Lung (tissue), 11 donors: ENCODE measurements at regions not wholly inside any gene's neighbourhood (a gene's known extent, or its start where the extent isn't known, plus 50 kb on each side); places are given as distances from the start of the nearest gene placed in this dataset.
A peak's percentile ranks its signal among the peaks of the same experiment; 100 is the strongest.

Experiments used
- ATAC-seq: fragments of 200-7000 bp; cut with Tn5 transposase; one replicate; pipeline ENCODE4 v1.9.1; 2020; ENCODE audit warnings: moderate number of reproducible peaks; ENCODE audit not compliant: insufficient read depth, low FRiP score
- DNase-seq, 3 donors: peaks; one replicate each; pipeline ENCODE4 v3.0.0-alpha.2; 2013 to 2017
- H3K27ac ChIP-seq, 2 donors: one replicate each; pipeline ENCODE4 v1.5.1; 2013; ENCODE audit warnings: mild to moderate bottlenecking in 2 of 2, moderate library complexity in 2 of 2, control low read depth in 1 of 2, inconsistent platforms in 1 of 2, low read depth in 1 of 2, low read length in 1 of 2
- H3K27me3 ChIP-seq, 3 donors: one replicate each; pipeline ENCODE4 v1.5.1; 2013; ENCODE audit warnings: low read length in 2 of 3; ENCODE audit not compliant: control insufficient read depth in 3 of 3, insufficient read depth in 3 of 3
- H3K36me3 ChIP-seq, 4 donors: one replicate each; pipeline ENCODE4 v1.5.1; 2013; ENCODE audit warnings: low read length in 4 of 4, mild to moderate bottlenecking in 1 of 4, moderate library complexity in 1 of 4; ENCODE audit not compliant: control insufficient read depth in 4 of 4, insufficient read depth in 4 of 4
- H3K4me1 ChIP-seq, 5 donors: one replicate each; pipeline ENCODE4 v1.5.1; 2013; ENCODE audit warnings: low read length in 5 of 5, mild to moderate bottlenecking in 2 of 5, moderate library complexity in 1 of 5; ENCODE audit not compliant: control insufficient read depth in 5 of 5, insufficient read depth in 5 of 5
- H3K4me3 ChIP-seq: one replicate; pipeline ENCODE4 v1.5.1; 2013; ENCODE audit warnings: mild to moderate bottlenecking, control low read depth, moderate library complexity
- H3K9ac ChIP-seq, 2 donors: one replicate each; pipeline ENCODE4 v1.5.1; 2013; ENCODE audit warnings: low read length in 2 of 2, control low read depth in 1 of 2; ENCODE audit not compliant: insufficient read depth in 1 of 2
- H3K9me3 ChIP-seq, 4 donors: one replicate each; pipeline ENCODE4 v1.5.1; 2013; ENCODE audit warnings: low read length in 3 of 4, mild to moderate bottlenecking in 1 of 4, moderate library complexity in 1 of 4; ENCODE audit not compliant: control insufficient read depth in 4 of 4, insufficient read depth in 3 of 4
- WGBS, 2 donors: extraction: QIAGEN DNeasy Blood & Tissue Kit; methylation state at CpG; one replicate each; pipeline ENCODE4 v1.1.7; 2013; 5-methylcytosine and 5-hydroxymethylcytosine counted together
- TF ChIP-seq, protein P1 (sequence below): IDR thresholded peaks from 2 replicates; pipeline ENCODE4 v1.5.1; 2012; ENCODE audit warnings: mild to moderate bottlenecking; ENCODE audit errors: control extremely low read depth, extremely low read depth
- donor health status: control.
- donor health status: control.
- donor health status: Bipolar disorder and iron deficiency.
- donor health status: healthy.
- donor health status: DM: yes; HTN: yes; CAD: no.

DNA sequence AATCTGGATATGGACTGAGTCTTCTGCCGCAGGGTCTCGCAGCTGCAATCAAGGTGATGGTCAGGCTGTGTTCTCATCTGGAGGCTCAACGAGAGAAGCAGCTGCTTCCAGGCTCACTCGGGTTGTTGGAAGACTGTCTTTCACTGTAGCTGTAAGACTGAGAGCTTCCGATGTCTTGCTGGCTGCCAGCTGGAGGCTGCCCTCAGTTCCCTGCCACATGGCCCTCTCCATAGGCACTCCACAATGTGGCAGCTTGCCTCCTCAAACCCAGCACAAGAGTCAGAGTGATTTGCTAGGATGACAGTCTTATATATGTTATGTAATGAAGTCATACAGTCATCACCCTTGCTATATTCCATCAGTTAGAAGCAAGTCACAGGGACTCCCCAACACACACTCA, 290.5 kb upstream of the CDYL start:
- H3K4me1 ChIP-seq, result peaks cover 0 to 5% (median 0%) of the 10 kb centered on the region in 5 donors
- H3K27me3 ChIP-seq, result peaks cover 0 to 2% (median 0%) of the 10 kb centered on the region in 3 donors
- WGBS, 2 donors, result 95 to 97% methylated on average over 5 of the region's 5 CpGs
- H3K4me3 ChIP-seq, result no peak overlapping the region
- ATAC-seq (no peak), DNase-seq (no peak)
- H3K27ac ChIP-seq, result no peak overlapping the region
- H3K36me3 ChIP-seq, result no peaks in the 10 kb centered on the region
- TF ChIP-seq, protein P1, sequence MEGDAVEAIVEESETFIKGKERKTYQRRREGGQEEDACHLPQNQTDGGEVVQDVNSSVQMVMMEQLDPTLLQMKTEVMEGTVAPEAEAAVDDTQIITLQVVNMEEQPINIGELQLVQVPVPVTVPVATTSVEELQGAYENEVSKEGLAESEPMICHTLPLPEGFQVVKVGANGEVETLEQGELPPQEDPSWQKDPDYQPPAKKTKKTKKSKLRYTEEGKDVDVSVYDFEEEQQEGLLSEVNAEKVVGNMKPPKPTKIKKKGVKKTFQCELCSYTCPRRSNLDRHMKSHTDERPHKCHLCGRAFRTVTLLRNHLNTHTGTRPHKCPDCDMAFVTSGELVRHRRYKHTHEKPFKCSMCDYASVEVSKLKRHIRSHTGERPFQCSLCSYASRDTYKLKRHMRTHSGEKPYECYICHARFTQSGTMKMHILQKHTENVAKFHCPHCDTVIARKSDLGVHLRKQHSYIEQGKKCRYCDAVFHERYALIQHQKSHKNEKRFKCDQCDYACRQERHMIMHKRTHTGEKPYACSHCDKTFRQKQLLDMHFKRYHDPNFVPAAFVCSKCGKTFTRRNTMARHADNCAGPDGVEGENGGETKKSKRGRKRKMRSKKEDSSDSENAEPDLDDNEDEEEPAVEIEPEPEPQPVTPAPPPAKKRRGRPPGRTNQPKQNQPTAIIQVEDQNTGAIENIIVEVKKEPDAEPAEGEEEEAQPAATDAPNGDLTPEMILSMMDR, result no peak
- H3K9ac ChIP-seq, result no peak overlapping the region
- H3K9me3 ChIP-seq, result peaks cover 0 to 13% (median 8%) of the 10 kb centered on the region in 4 donors

DNA sequence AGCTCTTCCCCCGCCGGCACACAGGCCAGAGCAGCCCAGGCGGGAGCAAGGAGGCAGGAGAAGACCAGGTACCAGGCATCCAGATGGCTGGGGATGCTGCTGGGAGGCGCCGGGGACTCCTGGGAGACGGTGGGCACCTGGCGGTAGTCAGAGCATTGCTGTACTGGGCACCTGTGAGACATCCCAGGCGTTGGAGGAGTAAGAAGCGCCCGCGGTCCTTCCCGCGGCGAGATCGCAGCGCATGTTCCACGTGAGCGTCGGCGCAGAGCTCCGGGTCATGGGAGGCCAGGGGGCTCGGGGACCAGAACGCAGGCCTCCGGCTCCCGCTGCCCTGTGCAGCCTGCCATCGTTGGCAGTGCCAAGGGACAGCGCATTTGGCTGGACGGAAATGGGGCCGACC, 293.7 kb upstream of the CDYL start:
- Histone ChIP-seq H3K9ac (no peak overlapping the region), H3K4me3 (no peak overlapping the region), H3K36me3 (no peaks in the 10 kb centered on the region), H3K9me3 (peaks cover 0 to 5% (median 0%) of the 10 kb centered on the region in 4 donors), H3K4me1 (peaks cover 0 to 6% (median 0%) of the 10 kb centered on the region in 5 donors), H3K27ac (no peak overlapping the region), H3K27me3 (peaks cover 0 to 2% (median 0%) of the 10 kb centered on the region in 3 donors)
- DNase-seq, result no peak
- no peak for ATAC-seq
- 91 to 94% methylated on average over 29 of the region's 29 CpGs for WGBS, 2 donors
- TF ChIP-seq, protein P1, result no peak

- Histone ChIP-seq H3K9me3 (peaks cover 0 to 3% (median 0%) of the 10 kb centered on the region in 4 donors), H3K36me3 (no peaks in the 10 kb centered on the region), H3K27me3 (peaks cover 0 to 2% (median 0%) of the 10 kb centered on the region in 3 donors), H3K27ac (no peak overlapping the region), H3K4me3 (no peak overlapping the region), H3K9ac (no peak overlapping the region), H3K4me1 (peaks cover 0 to 9% (median 0%) of the 10 kb centered on the region in 5 donors)
- ATAC-seq, result no peak
- TF ChIP-seq, protein P1, result no peak
- DNase-seq, result peak in 1 of 3 donors; percentile 20
- 66 to 79% methylated on average over 10 of the region's 10 CpGs for WGBS, 2 donors
Measured at GRCh38 chr6:4480788-4481735, 295.1 kb upstream of the CDYL start.
